ENCODE measurements at regions not wholly inside any gene's neighbourhood (a gene's known extent, or its start where the extent isn't known, plus 50 kb on each side); places are given as distances from the start of the nearest gene placed in this dataset.
A peak's percentile ranks its signal among the peaks of the same experiment; 100 is the strongest.

DNA sequence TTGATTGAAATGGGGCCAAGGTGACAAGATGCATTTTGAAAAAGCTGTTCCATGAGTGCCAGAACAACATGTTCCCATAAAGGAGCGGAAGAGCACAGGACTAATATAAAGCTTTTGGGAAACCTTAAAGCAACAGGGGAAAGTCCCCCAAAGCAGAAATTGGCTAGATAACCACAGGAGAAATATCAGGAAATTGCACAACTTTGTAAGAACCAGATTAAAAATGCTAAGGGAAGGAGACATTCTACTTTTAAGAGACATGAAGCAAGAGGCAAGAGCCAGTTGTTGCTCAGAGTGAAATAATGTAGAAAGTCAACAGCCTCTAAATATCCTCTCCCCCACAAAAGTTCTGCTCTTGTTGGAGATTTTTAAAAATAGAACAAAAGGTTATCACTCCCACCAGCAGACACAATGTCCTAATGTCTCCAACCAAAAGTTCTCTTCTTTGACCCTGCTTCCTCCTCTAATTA is 85.2 kb upstream of the LNX1 start:
- no peak for DNase-seq (ENCODE audit: low spot score)
- Histone ChIP-seq H3K9me2 (replicated peaks; ENCODE audit: insufficient read depth) (no peaks in the 10 kb centered on the region), H3K9me3 (ENCODE audit: low read depth) (no peaks in the 10 kb centered on the region), H3K4me2 (no peak overlapping the region), H3K4me1 (ENCODE audit: insufficient read depth) (no peaks in the 10 kb centered on the region), H2AFZ (no peak overlapping the region), H4K20me1 (ENCODE audit: insufficient read depth, poor library complexity, severe bottlenecking) (no peaks in the 10 kb centered on the region), H3K27ac (peak overlapping the region; percentile 73), H3K27me3 (no peaks in the 10 kb centered on the region), H3K36me3 (replicated peaks; ENCODE audit: insufficient read depth, low read depth) (no peaks in the 10 kb centered on the region), H3K4me3 (no peak overlapping the region), H3K79me2 (no peaks in the 10 kb centered on the region)
- WGBS (ENCODE audit: low lambda C conversion rate, missing lambda C conversion rate): 86% methylated on average over 1 of the region's 1 CpG
- TF ChIP-seq CTCF (IDR thresholded peaks at IDR 0.05; ENCODE audit: poor library complexity) (no peak), EZH2phosphoT487 (IDR thresholded peaks at IDR 0.05; ENCODE audit: low read depth, severe bottlenecking, unreplicated experiment) (no peak), EZH2 (IDR thresholded peaks at IDR 0.05; ENCODE audit: borderline replicate concordance) (no peak)

- H3K27ac ChIP-seq: no peak overlapping the region
- no peaks in the 10 kb centered on the region for H4K20me1 ChIP-seq (ENCODE audit: insufficient read depth, poor library complexity, severe bottlenecking)
- H3K9me2 ChIP-seq (replicated peaks; ENCODE audit: insufficient read depth): no peaks in the 10 kb centered on the region
- no peaks in the 10 kb centered on the region for H3K4me1 ChIP-seq (ENCODE audit: insufficient read depth)
- TF ChIP-seq EZH2phosphoT487 (IDR thresholded peaks at IDR 0.05; ENCODE audit: low read depth, severe bottlenecking, unreplicated experiment): no peak
- TF ChIP-seq CTCF (IDR thresholded peaks at IDR 0.05; ENCODE audit: poor library complexity): no peak
- no peak for TF ChIP-seq EZH2 (IDR thresholded peaks at IDR 0.05; ENCODE audit: borderline replicate concordance)
- H3K4me2 ChIP-seq: no peak overlapping the region
- H3K27me3 ChIP-seq: no peaks in the 10 kb centered on the region
- WGBS (ENCODE audit: low lambda C conversion rate, missing lambda C conversion rate): 74% methylated on average over 5 of the region's 5 CpGs
- H3K79me2 ChIP-seq: no peaks in the 10 kb centered on the region
- H2AFZ ChIP-seq: no peak overlapping the region
- no peak overlapping the region for H3K4me3 ChIP-seq
- H3K36me3 ChIP-seq (replicated peaks; ENCODE audit: insufficient read depth, low read depth): no peaks in the 10 kb centered on the region
- DNase-seq (ENCODE audit: low spot score): no peak
- no peaks in the 10 kb centered on the region for H3K9me3 ChIP-seq (ENCODE audit: low read depth)
Measured at GRCh38 chr4:53674903-53675302, 83.6 kb upstream of the LNX1 start.

GRCh38 chr4:53672873-53673272 is 81.6 kb upstream of the LNX1 start:
- H2AFZ ChIP-seq: no peak overlapping the region
- no peak for DNase-seq (ENCODE audit: low spot score)
- no peaks in the 10 kb centered on the region for H3K9me3 ChIP-seq (ENCODE audit: low read depth)
- no peaks in the 10 kb centered on the region for H4K20me1 ChIP-seq (ENCODE audit: insufficient read depth, poor library complexity, severe bottlenecking)
- no peaks in the 10 kb centered on the region for H3K4me1 ChIP-seq (ENCODE audit: insufficient read depth)
- H3K4me2 ChIP-seq: no peak overlapping the region
- no peak for TF ChIP-seq EZH2phosphoT487 (IDR thresholded peaks at IDR 0.05; ENCODE audit: low read depth, severe bottlenecking, unreplicated experiment)
- TF ChIP-seq EZH2 (IDR thresholded peaks at IDR 0.05; ENCODE audit: borderline replicate concordance): no peak
- no peak for TF ChIP-seq CTCF (IDR thresholded peaks at IDR 0.05; ENCODE audit: poor library complexity)
- H3K9me2 ChIP-seq (replicated peaks; ENCODE audit: insufficient read depth): no peaks in the 10 kb centered on the region
- H3K27ac ChIP-seq: no peak overlapping the region
- H3K27me3 ChIP-seq: no peaks in the 10 kb centered on the region
- no peaks in the 10 kb centered on the region for H3K79me2 ChIP-seq
- no peaks in the 10 kb centered on the region for H3K36me3 ChIP-seq (replicated peaks; ENCODE audit: insufficient read depth, low read depth)
- 77% methylated on average over 2 of the region's 2 CpGs for WGBS (ENCODE audit: low lambda C conversion rate, missing lambda C conversion rate)
- no peak overlapping the region for H3K4me3 ChIP-seq

DNA sequence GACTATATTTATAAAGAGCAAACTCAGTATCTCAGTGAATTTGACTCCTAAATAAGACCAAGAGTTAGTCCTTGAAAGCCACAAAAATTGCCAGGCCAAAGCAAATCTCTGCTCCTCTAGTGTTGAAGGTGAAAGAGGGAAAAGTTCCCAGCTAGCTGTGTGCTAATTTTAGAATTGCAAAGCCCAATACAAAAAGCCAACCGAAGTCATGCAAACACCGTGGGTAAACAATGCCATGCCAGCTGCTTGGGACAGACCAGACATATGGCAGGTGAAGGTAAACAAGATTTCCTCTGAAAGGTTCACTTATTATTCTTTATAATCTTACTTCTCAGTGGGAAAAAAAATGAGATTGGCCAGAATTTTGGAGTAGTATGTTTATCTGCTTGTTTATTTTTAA is 80.5 kb upstream of the LNX1 start:
- no peaks in the 10 kb centered on the region for H3K4me1 ChIP-seq (ENCODE audit: insufficient read depth)
- no peaks in the 10 kb centered on the region for H3K9me2 ChIP-seq (replicated peaks; ENCODE audit: insufficient read depth)
- TF ChIP-seq CTCF (IDR thresholded peaks at IDR 0.05; ENCODE audit: poor library complexity) (no peak), EZH2 (IDR thresholded peaks at IDR 0.05; ENCODE audit: borderline replicate concordance) (no peak), EZH2phosphoT487 (IDR thresholded peaks at IDR 0.05; ENCODE audit: low read depth, severe bottlenecking, unreplicated experiment) (no peak)
- H3K79me2 ChIP-seq: no peaks in the 10 kb centered on the region
- H2AFZ ChIP-seq: no peak overlapping the region
- H3K9me3 ChIP-seq (ENCODE audit: low read depth): no peaks in the 10 kb centered on the region
- no peaks in the 10 kb centered on the region for H3K36me3 ChIP-seq (replicated peaks; ENCODE audit: insufficient read depth, low read depth)
- H3K27me3 ChIP-seq: no peaks in the 10 kb centered on the region
- H4K20me1 ChIP-seq (ENCODE audit: insufficient read depth, poor library complexity, severe bottlenecking): no peaks in the 10 kb centered on the region
- 55% methylated on average over 2 of the region's 2 CpGs for WGBS (ENCODE audit: low lambda C conversion rate, missing lambda C conversion rate)
- no peak for DNase-seq (ENCODE audit: low spot score)
- H3K4me3 ChIP-seq: no peak overlapping the region
- H3K27ac ChIP-seq: no peak overlapping the region
- H3K4me2 ChIP-seq: no peak overlapping the region

Data from hepatocyte (in vitro differentiated cells).